Gastroesophageal sphincter (tissue), 4 donors: ENCODE measurements at regions not wholly inside any gene's neighbourhood (a gene's known extent, or its start where the extent isn't known, plus 50 kb on each side); places are given as distances from the start of the nearest gene placed in this dataset.

Experiments used
- ATAC-seq: fragments of 150-250 bp; one replicate; pipeline ENCODE4 v1.9.1; 2016; ENCODE audit warnings: mild to moderate bottlenecking, moderate library complexity
- H3K27ac ChIP-seq, 4 donors: fragments of 200-600 bp; sonication (generic) in 3 of 4; 1 replicate in 3 of 4; 2 replicates in 1 of 4; pipeline ENCODE4 v1.5.1; 2016 to 2019
- H3K27me3 ChIP-seq: fragments of 200-600 bp; sonication (generic); one replicate; pipeline ENCODE4 v1.5.1; 2019
- H3K36me3 ChIP-seq, 2 donors: fragments of 200-600 bp; sonication (generic); one replicate each; pipeline ENCODE4 v1.5.1; 2019; ENCODE audit warnings: control low read depth in 1 of 2
- H3K4me1 ChIP-seq, 3 donors: fragments of 200-600 bp; sonication (generic); 1 replicate in 2 of 3; 2 replicates in 1 of 3; pipeline ENCODE4 v1.5.1; 2016 to 2019; ENCODE audit warnings: control low read depth in 2 of 3
- H3K4me3 ChIP-seq, 2 donors: fragments of 200-600 bp; sonication (generic); one replicate each; pipeline ENCODE4 v1.5.1; 2019; ENCODE audit warnings: mild to moderate bottlenecking in 1 of 2, moderate library complexity in 1 of 2
- H3K9me3 ChIP-seq, 3 donors: fragments of 200-600 bp; sonication (generic); one replicate each; pipeline ENCODE4 v1.5.1; 2017 to 2019; ENCODE audit warnings: control low read depth in 2 of 3
- CTCF ChIP-seq, 4 experiments: fragments of 200-600 bp in 2 of 4; fragments of 450-650 bp in 2 of 4; sonication (generic) in 1 of 4; IDR thresholded peaks; one replicate each; pipeline ENCODE4 v1.5.1; 2017 to 2019; ENCODE audit warnings: antibody characterized with exemption in 4 of 4, mild to moderate bottlenecking in 2 of 4, moderate library complexity in 2 of 4
- EP300 ChIP-seq: sonication (generic); formaldehyde crosslinking; IDR thresholded peaks from one replicate; pipeline ENCODE4 v1.6.1; 2017; ENCODE audit warnings: antibody characterized with exemption, mild to moderate bottlenecking
- POLR2A ChIP-seq, 2 donors: fragments of 450-650 bp; IDR thresholded peaks; one replicate each; pipeline ENCODE4 v1.6.1; 2017; ENCODE audit warnings: antibody characterized with exemption in 2 of 2, mild to moderate bottlenecking in 2 of 2, moderate library complexity in 1 of 2
- POLR2AphosphoS5 ChIP-seq: sonication (generic); formaldehyde crosslinking; IDR thresholded peaks from one replicate; pipeline ENCODE4 v1.6.1; 2017; ENCODE audit warnings: antibody characterized with exemption
- WGBS, 2 donors: methylation state at CpG; one replicate each; pipeline ENCODE4 v1.1.5; 2018; ENCODE audit warnings: low coverage in 1 of 2; 5-methylcytosine and 5-hydroxymethylcytosine counted together

- no peak overlapping the region for H3K4me3 ChIP-seq
- no peaks in the 10 kb centered on the region for H3K9me3 ChIP-seq
- WGBS, 2 donors, result 36 to 67% methylated on average over 1 to 2 of the region's 2 CpGs
- no peaks in the 10 kb centered on the region for H3K4me1 ChIP-seq
- no peak for TF ChIP-seq POLR2AphosphoS5
- no peak for TF ChIP-seq EP300
- no peak for TF ChIP-seq CTCF (IDR thresholded peaks at IDR 0.05)
- no peak for TF ChIP-seq POLR2A (IDR thresholded peaks at IDR 0.05)
- no peak for ATAC-seq
- H3K27ac ChIP-seq, result no peak overlapping the region
- no peaks in the 10 kb centered on the region for H3K27me3 ChIP-seq
- no peaks in the 10 kb centered on the region for H3K36me3 ChIP-seq
Observed at GRCh38 chr5:130385656-130386055, 481.4 kb downstream of the CHSY3 start.

GRCh38 chr5:130365956-130366355 lies 461.7 kb downstream of the CHSY3 start:
- no peaks in the 10 kb centered on the region for H3K36me3 ChIP-seq
- no peak overlapping the region for H3K4me3 ChIP-seq
- no peaks in the 10 kb centered on the region for H3K27me3 ChIP-seq
- ATAC-seq, result no peak
- WGBS, 2 donors, result 54 to 56% methylated on average over 2 of the region's 2 CpGs
- H3K27ac ChIP-seq, result no peak overlapping the region
- no peaks in the 10 kb centered on the region for H3K4me1 ChIP-seq
- TF ChIP-seq POLR2AphosphoS5, result no peak
- TF ChIP-seq EP300, result no peak
- TF ChIP-seq CTCF (IDR thresholded peaks at IDR 0.05), result no peak
- TF ChIP-seq POLR2A (IDR thresholded peaks at IDR 0.05), result no peak
- no peaks in the 10 kb centered on the region for H3K9me3 ChIP-seq

DNA sequence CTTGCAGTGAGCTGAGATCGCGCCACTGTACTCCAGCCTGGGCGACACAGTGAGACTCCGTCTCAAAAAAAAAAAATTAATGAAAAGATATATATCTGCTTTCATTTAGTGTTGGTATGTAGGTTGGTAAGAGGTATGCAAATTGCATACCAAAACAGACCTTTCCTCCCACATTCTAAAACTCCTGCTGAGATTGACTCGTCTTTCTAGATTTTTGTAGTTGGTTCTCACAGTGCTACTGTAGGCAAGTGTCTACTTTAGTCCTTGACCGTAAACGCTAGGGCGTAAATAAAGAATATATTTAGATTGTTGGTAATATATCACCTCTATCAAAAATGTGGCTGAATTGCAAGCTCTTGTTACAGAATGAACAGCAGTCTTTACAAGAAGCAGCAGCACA lies 445.9 kb downstream of the CHSY3 start:
- Histone ChIP-seq H3K27ac (no peak overlapping the region), H3K9me3 (no peaks in the 10 kb centered on the region), H3K27me3 (no peaks in the 10 kb centered on the region), H3K36me3 (no peaks in the 10 kb centered on the region), H3K4me1 (no peaks in the 10 kb centered on the region), H3K4me3 (no peak overlapping the region)
- WGBS, 2 donors, result 89 to 94% methylated on average over 8 of the region's 8 CpGs
- TF ChIP-seq POLR2A (IDR thresholded peaks at IDR 0.05) (no peak), CTCF (IDR thresholded peaks at IDR 0.05) (no peak), POLR2AphosphoS5 (no peak), EP300 (no peak)
- ATAC-seq, result no peak

- no peak overlapping the region for H3K27ac ChIP-seq
- no peak for TF ChIP-seq POLR2A (IDR thresholded peaks at IDR 0.05)
- no peak for TF ChIP-seq EP300
- TF ChIP-seq CTCF (IDR thresholded peaks at IDR 0.05), result no peak
- TF ChIP-seq POLR2AphosphoS5, result no peak
- ATAC-seq, result no peak
- no peaks in the 10 kb centered on the region for H3K4me1 ChIP-seq
- H3K9me3 ChIP-seq, result no peaks in the 10 kb centered on the region
- H3K27me3 ChIP-seq, result no peaks in the 10 kb centered on the region
- H3K36me3 ChIP-seq, result no peaks in the 10 kb centered on the region
- no peak overlapping the region for H3K4me3 ChIP-seq
- WGBS, 2 donors, result 39 to 53% methylated on average over 7 of the region's 7 CpGs
Observed at GRCh38 chr5:130337179-130337888, 433.1 kb downstream of the CHSY3 start.

DNA sequence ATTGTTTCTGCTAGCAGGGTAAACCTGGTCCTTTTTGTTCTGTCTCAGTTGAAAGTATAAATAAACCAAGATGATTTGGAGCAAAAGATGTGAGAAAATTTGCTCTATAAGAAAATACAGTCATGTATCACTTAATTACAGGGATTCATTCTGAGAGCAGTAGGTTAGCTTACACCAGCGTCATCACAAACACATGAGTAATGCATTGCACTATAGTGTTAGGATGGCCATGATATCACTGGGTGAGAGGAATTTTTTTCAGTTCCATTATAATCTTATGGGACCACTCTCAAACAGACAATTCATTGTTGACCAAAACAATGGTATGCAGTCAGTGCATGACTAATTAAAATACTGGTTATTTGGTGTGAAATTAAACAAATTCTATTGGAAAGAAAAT lies 430.9 kb downstream of the CHSY3 start:
- H3K4me3 ChIP-seq, result no peak overlapping the region
- no peak for ATAC-seq
- no peak overlapping the region for H3K27ac ChIP-seq
- H3K36me3 ChIP-seq, result no peaks in the 10 kb centered on the region
- no peaks in the 10 kb centered on the region for H3K4me1 ChIP-seq
- H3K27me3 ChIP-seq, result no peaks in the 10 kb centered on the region
- TF ChIP-seq CTCF (IDR thresholded peaks at IDR 0.05), result no peak
- no peak for TF ChIP-seq POLR2A (IDR thresholded peaks at IDR 0.05)
- no peak for TF ChIP-seq EP300
- no peak for TF ChIP-seq POLR2AphosphoS5
- H3K9me3 ChIP-seq, result no peaks in the 10 kb centered on the region
- WGBS, 2 donors, result 76 to 86% methylated on average over 1 of the region's 1 CpG
